SK-N-SH (cell line): ENCODE measurements at regions not wholly inside any gene's neighbourhood (a gene's known extent, or its start where the extent isn't known, plus 50 kb on each side); places are given as distances from the start of the nearest gene placed in this dataset.

ENCODE experiments used
- FOXM1 ChIP-seq: IDR thresholded peaks from 2 replicates; pipeline ENCODE4 v1.4.0; 2012; ENCODE audit warnings: low read depth, mild to moderate bottlenecking
- GATA2 ChIP-seq: sonication (generic); formaldehyde crosslinking; IDR thresholded peaks from 2 replicates; pipeline ENCODE4 v1.5.0; 2020; ENCODE audit warnings: mild to moderate bottlenecking, missing genetic modification reagents
- MXI1 ChIP-seq: IDR thresholded peaks from 2 replicates; pipeline ENCODE4 v1.6.1; 2012; ENCODE audit warnings: mild to moderate bottlenecking, low read depth, low read length, improper control_type of control experiment
- POLR2AphosphoS5 ChIP-seq: IDR thresholded peaks from 2 replicates; pipeline ENCODE4 v1.6.1; 2012; ENCODE audit warnings: low read depth, low read length
- RFX5 ChIP-seq: IDR thresholded peaks from 2 replicates; pipeline ENCODE4 v1.6.1; 2012; ENCODE audit warnings: mild to moderate bottlenecking, improper control_type of control experiment, low read length
- TCF12 ChIP-seq: IDR thresholded peaks from 2 replicates; pipeline ENCODE4 v1.4.0; 2012
- TF ChIP-seq, protein P1 (sequence below): fragments of 200-600 bp; sonication (generic); IDR thresholded peaks from 2 replicates; pipeline ENCODE4 v1.6.1; 2017; ENCODE audit warnings: antibody characterized with exemption, mild to moderate bottlenecking, moderate library complexity
- TF ChIP-seq, protein P2 (sequence below): IDR thresholded peaks from 2 replicates; pipeline ENCODE4 v1.6.1; 2012; ENCODE audit warnings: mild to moderate bottlenecking, low read depth, low read length, moderate library complexity
- TF ChIP-seq, protein P3 (sequence below): IDR thresholded peaks from 2 replicates; pipeline ENCODE4; 2012
- TF ChIP-seq, protein P4 (sequence below): IDR thresholded peaks from 2 replicates; pipeline ENCODE4 v1.4.0; 2012; ENCODE audit warnings: low read depth

DNA sequence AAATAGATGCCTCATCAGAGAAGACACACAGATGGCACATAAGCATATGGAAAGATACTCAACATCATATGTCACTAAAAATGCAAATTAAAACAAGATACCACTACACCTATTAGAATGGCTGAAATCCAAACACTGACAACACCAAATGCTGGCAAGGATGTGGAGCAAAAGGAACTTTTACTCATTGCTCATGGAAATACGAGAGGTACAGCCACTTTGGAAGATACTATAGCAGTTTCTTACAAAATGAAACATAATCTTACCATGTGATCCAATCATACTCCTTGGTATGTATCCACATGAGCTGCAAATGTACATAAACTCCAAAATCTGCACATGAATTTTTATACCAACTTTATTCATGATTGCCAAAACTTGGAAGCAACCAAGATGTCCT is 246.0 kb upstream of the ARHGAP42 start:
- TF ChIP-seq, protein P1, sequence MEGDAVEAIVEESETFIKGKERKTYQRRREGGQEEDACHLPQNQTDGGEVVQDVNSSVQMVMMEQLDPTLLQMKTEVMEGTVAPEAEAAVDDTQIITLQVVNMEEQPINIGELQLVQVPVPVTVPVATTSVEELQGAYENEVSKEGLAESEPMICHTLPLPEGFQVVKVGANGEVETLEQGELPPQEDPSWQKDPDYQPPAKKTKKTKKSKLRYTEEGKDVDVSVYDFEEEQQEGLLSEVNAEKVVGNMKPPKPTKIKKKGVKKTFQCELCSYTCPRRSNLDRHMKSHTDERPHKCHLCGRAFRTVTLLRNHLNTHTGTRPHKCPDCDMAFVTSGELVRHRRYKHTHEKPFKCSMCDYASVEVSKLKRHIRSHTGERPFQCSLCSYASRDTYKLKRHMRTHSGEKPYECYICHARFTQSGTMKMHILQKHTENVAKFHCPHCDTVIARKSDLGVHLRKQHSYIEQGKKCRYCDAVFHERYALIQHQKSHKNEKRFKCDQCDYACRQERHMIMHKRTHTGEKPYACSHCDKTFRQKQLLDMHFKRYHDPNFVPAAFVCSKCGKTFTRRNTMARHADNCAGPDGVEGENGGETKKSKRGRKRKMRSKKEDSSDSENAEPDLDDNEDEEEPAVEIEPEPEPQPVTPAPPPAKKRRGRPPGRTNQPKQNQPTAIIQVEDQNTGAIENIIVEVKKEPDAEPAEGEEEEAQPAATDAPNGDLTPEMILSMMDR, result no peak
- TF ChIP-seq TCF12 (no peak), POLR2AphosphoS5 (no peak), GATA2 (CRISPR knock-in tag) (no peak), RFX5 (no peak), FOXM1 (no peak), MXI1 (no peak)
- TF ChIP-seq, protein P2, sequence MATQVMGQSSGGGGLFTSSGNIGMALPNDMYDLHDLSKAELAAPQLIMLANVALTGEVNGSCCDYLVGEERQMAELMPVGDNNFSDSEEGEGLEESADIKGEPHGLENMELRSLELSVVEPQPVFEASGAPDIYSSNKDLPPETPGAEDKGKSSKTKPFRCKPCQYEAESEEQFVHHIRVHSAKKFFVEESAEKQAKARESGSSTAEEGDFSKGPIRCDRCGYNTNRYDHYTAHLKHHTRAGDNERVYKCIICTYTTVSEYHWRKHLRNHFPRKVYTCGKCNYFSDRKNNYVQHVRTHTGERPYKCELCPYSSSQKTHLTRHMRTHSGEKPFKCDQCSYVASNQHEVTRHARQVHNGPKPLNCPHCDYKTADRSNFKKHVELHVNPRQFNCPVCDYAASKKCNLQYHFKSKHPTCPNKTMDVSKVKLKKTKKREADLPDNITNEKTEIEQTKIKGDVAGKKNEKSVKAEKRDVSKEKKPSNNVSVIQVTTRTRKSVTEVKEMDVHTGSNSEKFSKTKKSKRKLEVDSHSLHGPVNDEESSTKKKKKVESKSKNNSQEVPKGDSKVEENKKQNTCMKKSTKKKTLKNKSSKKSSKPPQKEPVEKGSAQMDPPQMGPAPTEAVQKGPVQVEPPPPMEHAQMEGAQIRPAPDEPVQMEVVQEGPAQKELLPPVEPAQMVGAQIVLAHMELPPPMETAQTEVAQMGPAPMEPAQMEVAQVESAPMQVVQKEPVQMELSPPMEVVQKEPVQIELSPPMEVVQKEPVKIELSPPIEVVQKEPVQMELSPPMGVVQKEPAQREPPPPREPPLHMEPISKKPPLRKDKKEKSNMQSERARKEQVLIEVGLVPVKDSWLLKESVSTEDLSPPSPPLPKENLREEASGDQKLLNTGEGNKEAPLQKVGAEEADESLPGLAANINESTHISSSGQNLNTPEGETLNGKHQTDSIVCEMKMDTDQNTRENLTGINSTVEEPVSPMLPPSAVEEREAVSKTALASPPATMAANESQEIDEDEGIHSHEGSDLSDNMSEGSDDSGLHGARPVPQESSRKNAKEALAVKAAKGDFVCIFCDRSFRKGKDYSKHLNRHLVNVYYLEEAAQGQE, result no peak
- TF ChIP-seq, protein P3, sequence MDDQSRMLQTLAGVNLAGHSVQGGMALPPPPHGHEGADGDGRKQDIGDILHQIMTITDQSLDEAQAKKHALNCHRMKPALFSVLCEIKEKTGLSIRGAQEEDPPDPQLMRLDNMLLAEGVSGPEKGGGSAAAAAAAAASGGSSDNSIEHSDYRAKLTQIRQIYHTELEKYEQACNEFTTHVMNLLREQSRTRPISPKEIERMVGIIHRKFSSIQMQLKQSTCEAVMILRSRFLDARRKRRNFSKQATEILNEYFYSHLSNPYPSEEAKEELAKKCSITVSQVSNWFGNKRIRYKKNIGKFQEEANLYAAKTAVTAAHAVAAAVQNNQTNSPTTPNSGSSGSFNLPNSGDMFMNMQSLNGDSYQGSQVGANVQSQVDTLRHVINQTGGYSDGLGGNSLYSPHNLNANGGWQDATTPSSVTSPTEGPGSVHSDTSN, result no peak
- TF ChIP-seq, protein P4, sequence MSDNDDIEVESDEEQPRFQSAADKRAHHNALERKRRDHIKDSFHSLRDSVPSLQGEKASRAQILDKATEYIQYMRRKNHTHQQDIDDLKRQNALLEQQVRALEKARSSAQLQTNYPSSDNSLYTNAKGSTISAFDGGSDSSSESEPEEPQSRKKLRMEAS, result no peak
